Osteoblast (primary cell): ENCODE measurements at regions not wholly inside any gene's neighbourhood (a gene's known extent, or its start where the extent isn't known, plus 50 kb on each side); places are given as distances from the start of the nearest gene placed in this dataset.

Experiments used
- DNase-seq: peaks from one replicate; pipeline ENCODE4 v3.0.0; 2011; ENCODE audit warnings: low spot score, mixed read lengths; ENCODE audit not compliant: insufficient read length; ENCODE audit errors: missing footprints
- H2AFZ ChIP-seq: 2 replicates; pipeline ENCODE4 v1.6.0; 2011; ENCODE audit warnings: mild to moderate bottlenecking, low read length
- H3K27ac ChIP-seq: 2 replicates; pipeline ENCODE4 v1.5.1; 2011; ENCODE audit warnings: mild to moderate bottlenecking, low read depth, low read length, moderate library complexity
- H3K27me3 ChIP-seq: 2 replicates; pipeline ENCODE4 v1.6.0; 2012; ENCODE audit warnings: mild to moderate bottlenecking, control low read depth, inconsistent platforms, low read length, moderate library complexity; ENCODE audit not compliant: insufficient read depth
- H3K36me3 ChIP-seq: 2 replicates; pipeline ENCODE4 v1.5.1; 2011; ENCODE audit warnings: mild to moderate bottlenecking, low read length, control low read depth, moderate library complexity; ENCODE audit not compliant: insufficient read depth
- H3K4me1 ChIP-seq: 2 replicates; pipeline ENCODE4 v1.5.1; 2011; ENCODE audit warnings: mild to moderate bottlenecking, low read length, control low read depth, moderate library complexity; ENCODE audit not compliant: insufficient read depth
- H3K4me2 ChIP-seq: 2 replicates; pipeline ENCODE4 v1.6.0; 2011; ENCODE audit warnings: mild to moderate bottlenecking, low read length; ENCODE audit not compliant: insufficient read depth
- H3K4me3 ChIP-seq: fragments of 200-600 bp; sonication (generic); 3 replicates; pipeline ENCODE4 v1.5.1; 2012; ENCODE audit warnings: mild to moderate bottlenecking, low read length, inconsistent platforms; ENCODE audit not compliant: insufficient read depth
- H3K79me2 ChIP-seq: 2 replicates; pipeline ENCODE4 v1.6.0; 2012; ENCODE audit warnings: mild to moderate bottlenecking, low read length, control low read depth, inconsistent platforms; ENCODE audit not compliant: insufficient read depth
- H3K9me3 ChIP-seq: 2 replicates; pipeline ENCODE4 v1.5.1; 2011; ENCODE audit warnings: low read depth, low read length, control low read depth
- H4K20me1 ChIP-seq: 2 replicates; pipeline ENCODE4 v1.6.0; 2012; ENCODE audit warnings: mild to moderate bottlenecking, low read length, control low read depth; ENCODE audit not compliant: insufficient read depth
- CTCF ChIP-seq: IDR thresholded peaks from 2 replicates; pipeline ENCODE4 v1.5.1; 2011; ENCODE audit warnings: mild to moderate bottlenecking, low read depth, low read length, moderate library complexity; ENCODE audit errors: extremely low read depth

GRCh38 chr4:158079661-158080060 is 93.2 kb downstream of the GASK1B start:
- Histone ChIP-seq H3K9me3 (no peaks in the 10 kb centered on the region), H3K27me3 (no peaks in the 10 kb centered on the region), H4K20me1 (no peaks in the 10 kb centered on the region), H3K27ac (no peak overlapping the region), H3K36me3 (no peaks in the 10 kb centered on the region), H3K4me1 (no peaks in the 10 kb centered on the region), H3K79me2 (no peaks in the 10 kb centered on the region), H3K4me3 (no peak overlapping the region), H2AFZ (no peak overlapping the region), H3K4me2 (no peak overlapping the region)
- no peak for DNase-seq
- no peak for TF ChIP-seq CTCF

- H3K79me2 ChIP-seq: no peaks in the 10 kb centered on the region
- H3K4me1 ChIP-seq: no peaks in the 10 kb centered on the region
- no peaks in the 10 kb centered on the region for H3K27me3 ChIP-seq
- no peak for TF ChIP-seq CTCF
- H2AFZ ChIP-seq: no peak overlapping the region
- DNase-seq: no peak
- H3K4me3 ChIP-seq: no peak overlapping the region
- no peaks in the 10 kb centered on the region for H4K20me1 ChIP-seq
- no peak overlapping the region for H3K4me2 ChIP-seq
- no peaks in the 10 kb centered on the region for H3K36me3 ChIP-seq
- H3K9me3 ChIP-seq: no peaks in the 10 kb centered on the region
- no peak overlapping the region for H3K27ac ChIP-seq
Measured at GRCh38 chr4:158077835-158078234, 95.0 kb downstream of the GASK1B start.

- TF ChIP-seq CTCF: no peak
Measured at GRCh38 chr4:158074851-158075250, 98.0 kb downstream of the GASK1B start.

GRCh38 chr4:158071931-158072330 is 100.9 kb downstream of the GASK1B start:
- Histone ChIP-seq H4K20me1 (no peaks in the 10 kb centered on the region), H3K9me3 (no peaks in the 10 kb centered on the region), H3K27ac (no peak overlapping the region), H2AFZ (peak overlapping the region; percentile 31), H3K36me3 (no peaks in the 10 kb centered on the region), H3K4me1 (peaks cover 5% of the 10 kb centered on the region), H3K4me2 (no peak overlapping the region), H3K79me2 (no peaks in the 10 kb centered on the region), H3K4me3 (no peak overlapping the region), H3K27me3 (no peaks in the 10 kb centered on the region)
- no peak for TF ChIP-seq CTCF
- DNase-seq: no peak

More at GRCh38 chr4:158074851-158075250, 98.0 kb downstream of the GASK1B start:
- Histone ChIP-seq H3K79me2 (no peaks in the 10 kb centered on the region), H3K4me3 (no peak overlapping the region), H3K9me3 (no peaks in the 10 kb centered on the region), H3K27ac (no peak overlapping the region), H3K4me1 (no peaks in the 10 kb centered on the region), H4K20me1 (no peaks in the 10 kb centered on the region), H3K27me3 (no peaks in the 10 kb centered on the region), H3K36me3 (no peaks in the 10 kb centered on the region), H3K4me2 (no peak overlapping the region), H2AFZ (no peak overlapping the region)
- no peak for DNase-seq
